Stimulated activated CD4-positive, alpha-beta T cell treated with anti-CD3 and anti-CD28 coated beads, Interleukin-1b, Interleukin-23, amount 100 ng/mL, for 24 hours (primary cell): ENCODE measurements at regions not wholly inside any gene's neighbourhood (a gene's known extent, or its start where the extent isn't known, plus 50 kb on each side); places are given as distances from the start of the nearest gene placed in this dataset.
A peak's percentile ranks its signal among the peaks of the same experiment; 100 is the strongest.
"Not testable (repeated sequence)": the region's sequence is repeated elsewhere in the genome, so short reads cannot be mapped to it uniquely, and the experiment has no call there.

Experiments used
- DNase-seq, 4 experiments: peaks; one replicate each; pipeline ENCODE4 v3.0.0-alpha.2; 2020; ENCODE audit warnings: low read depth in 4 of 4, low spot score in 1 of 4

DNA sequence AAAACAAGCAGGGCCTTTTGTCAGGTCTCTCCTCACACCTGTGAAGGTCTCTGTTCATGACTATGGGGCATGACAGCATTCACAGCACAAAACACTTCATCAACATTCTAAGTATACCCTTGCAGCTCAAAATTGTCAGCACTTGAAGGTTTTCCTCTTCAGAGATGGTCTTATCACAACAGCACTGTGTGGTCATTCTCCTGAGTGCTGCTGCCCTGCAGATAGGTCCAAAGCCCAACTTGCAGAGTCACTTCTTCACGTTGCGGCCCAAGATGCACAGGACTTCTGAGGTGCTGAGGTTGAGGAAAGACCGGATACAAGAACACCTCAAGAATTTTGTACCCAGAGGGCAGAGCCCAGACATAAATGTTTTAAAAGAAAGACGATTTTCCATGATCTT is 574.5 kb downstream of the UQCRFS1 start:
- no peak for DNase-seq

DNA sequence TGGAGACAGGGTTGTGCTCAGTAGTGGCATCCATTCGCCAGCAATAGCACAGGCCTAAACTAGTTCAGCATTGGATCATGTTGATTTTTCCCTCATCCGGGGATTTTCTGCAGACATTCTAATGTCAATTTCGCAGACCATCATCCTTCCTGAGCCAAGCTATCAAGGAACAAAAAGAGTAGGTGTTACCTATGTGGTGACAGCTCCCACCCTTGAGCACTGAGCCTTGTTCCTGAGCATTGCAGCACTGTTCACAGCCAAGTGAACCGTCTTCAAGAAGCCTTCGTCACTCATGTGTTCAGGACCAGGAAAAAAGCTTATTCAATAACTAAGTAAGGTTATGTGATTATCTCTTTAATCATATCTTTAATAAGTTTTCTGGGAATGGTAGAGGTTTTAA is 576.2 kb downstream of the UQCRFS1 start:
- DNase-seq: no peak

DNA sequence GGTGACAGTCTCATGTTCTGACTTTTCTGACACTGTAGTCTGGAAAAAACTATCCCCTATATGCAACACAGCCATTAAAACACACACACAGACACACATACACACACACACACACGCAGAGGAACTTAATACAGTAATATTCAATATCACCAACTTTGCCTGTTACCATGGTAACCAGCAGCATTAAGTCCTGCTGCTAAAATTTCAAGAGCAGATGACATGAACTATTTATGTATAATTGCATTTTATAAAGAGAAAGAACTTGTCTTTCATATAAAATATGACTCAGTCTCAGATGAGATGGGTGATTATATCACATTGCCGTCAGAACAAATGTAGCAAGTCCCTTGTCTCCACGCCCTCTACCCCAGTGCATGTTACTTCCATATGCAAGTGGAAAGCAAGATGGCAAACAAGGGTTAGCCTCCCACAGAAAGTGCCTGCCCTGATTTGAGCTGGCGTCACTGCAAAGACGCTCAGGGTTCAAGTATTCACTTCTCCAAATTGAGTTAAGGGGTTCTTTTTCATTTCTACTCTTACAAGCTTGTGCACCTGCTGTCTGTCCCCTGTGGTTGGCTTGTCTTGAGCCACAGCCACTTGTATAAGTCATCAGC is 576.8 kb downstream of the UQCRFS1 start:
- no peak for DNase-seq

- no peak for DNase-seq
Observed at GRCh38 chr19:28634837-28635236, 578.1 kb downstream of the UQCRFS1 start.

DNA sequence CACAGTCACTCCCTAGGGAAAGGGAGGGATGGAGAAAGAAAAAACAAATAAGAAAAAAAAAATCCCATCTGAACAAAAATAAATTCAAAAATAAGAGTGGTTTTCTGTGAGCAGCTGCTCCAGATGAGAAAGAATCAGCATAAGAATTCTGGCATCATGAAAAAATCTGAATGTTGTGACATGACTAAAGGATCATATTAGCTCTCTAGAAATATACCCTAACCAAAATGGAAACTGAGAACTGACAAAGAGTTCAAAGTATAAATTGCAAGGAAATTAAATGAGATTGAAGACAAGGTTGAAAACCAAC is 579.0 kb downstream of the UQCRFS1 start:
- DNase-seq: no peak

GRCh38 chr19:28633319-28634018 is 579.5 kb downstream of the UQCRFS1 start:
- DNase-seq: peak in 3 of 4 experiments; percentile 1 to 17 (median 14)

DNA sequence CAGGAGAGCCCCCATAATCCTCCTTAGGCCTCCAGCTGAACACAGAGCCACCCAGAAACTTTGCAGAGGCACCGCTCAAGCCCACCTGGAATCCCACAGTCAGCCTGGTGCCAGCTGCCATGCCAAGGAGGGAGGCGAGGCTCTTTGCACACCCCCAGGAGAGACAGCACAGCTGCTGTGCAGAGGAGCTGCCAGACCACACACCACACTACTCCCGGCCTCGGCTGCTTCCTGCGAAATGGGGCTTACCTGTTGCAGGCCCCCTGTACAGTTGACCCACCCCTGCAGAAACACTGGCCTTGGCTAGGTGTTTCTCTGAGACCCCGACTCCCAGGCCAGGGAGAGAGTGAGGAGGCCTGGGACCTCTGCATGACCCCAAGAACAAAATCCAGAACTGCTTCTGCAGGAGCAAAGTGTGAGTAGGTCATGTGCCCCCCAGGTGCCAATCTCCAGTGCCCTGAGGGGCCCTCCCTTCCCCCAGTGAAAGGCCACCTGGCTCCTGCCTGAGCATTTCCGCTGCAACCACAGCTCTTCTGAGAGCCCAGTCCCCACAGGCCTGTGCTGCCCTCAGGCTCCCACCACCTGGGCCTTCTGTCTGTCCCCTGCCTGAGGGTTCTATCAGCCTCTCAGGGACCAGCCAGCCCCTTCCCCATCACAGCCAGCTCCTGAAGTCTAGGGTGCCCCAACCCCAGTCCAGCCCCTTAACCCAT is 580.4 kb downstream of the UQCRFS1 start:
- DNase-seq: no peak

DNA sequence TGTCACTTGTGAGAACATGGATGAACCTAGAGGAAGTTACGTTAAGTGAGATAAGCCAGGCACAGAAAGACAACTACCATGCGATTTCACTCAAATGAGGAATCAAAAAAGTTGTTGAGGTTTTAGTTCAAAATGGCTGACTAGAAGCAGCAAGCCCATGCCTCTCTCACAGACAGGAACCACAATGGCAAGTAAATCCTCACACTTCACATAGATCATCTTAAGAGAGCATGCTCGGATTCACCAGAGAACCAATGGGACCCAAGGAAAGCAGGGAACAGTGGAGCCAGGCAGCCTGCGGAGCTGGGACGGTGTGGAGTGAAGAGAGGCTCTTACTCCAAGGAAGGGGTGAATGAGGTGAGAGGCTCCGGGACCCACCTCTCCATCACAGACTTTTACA is 581.0 kb downstream of the UQCRFS1 start:
- no peak for DNase-seq

GRCh38 chr19:28627669-28628068 is 585.3 kb downstream of the UQCRFS1 start:
- no peak for DNase-seq

DNA sequence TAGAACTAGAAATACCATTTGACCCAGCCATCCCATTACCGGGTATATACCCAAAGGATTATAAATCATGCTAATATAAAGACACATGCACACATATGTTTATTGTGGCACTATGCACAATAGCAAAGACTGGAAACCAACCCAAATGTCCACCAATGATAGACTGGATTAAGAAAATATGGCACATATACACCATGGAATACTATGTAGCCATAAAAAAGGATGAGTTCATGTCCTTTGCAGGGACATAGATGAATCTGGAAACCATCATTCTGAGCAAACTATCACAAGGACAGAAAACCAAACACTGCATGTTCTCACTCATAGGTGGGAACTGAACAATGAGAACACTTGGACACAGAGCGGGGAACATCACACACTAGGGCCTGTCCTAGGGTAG is 586.5 kb downstream of the UQCRFS1 start:
- DNase-seq: not testable (repeated sequence)

GRCh38 chr19:28619816-28620429 is 593.0 kb downstream of the UQCRFS1 start:
- no peak for DNase-seq

DNA sequence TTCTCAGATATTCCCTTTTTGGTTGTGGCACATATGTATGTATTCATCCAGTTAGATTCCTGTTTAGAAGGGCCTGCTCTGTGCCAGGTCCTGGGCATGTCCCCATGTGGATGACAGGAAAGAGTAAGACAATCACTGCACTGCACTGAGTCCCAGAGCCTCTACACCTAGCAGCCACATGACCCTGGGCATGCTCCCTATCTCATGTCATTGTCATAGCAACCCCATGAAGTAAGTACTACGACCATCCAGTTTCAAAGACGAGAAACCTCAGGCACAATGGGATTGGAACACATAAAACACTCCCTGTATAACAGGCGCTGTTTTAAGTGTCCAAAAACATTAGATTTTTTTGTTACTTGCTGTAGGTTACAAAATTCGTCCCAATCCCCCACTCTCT is 594.4 kb downstream of the UQCRFS1 start:
- DNase-seq: no peak

DNA sequence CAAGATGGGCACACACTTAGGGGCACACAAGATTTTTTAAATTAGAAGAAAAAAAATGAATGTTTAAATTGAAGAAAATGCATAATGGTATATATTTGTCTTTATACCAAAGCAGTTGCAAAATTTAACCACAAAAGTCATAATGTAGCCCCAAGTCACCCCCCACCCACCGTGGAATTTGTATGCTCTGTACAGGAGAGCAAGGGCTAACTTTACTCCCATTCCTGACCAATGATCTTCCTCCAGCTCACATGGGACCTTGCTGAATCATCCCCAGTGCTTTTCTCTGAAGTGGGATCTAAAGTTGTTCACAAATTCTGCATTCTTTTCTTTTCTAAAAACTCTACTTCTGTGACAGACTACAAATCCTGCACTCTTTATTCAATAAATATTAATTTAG is 597.0 kb downstream of the UQCRFS1 start:
- no peak for DNase-seq

- DNase-seq: no peak
Observed at GRCh38 chr19:28615546-28615916, 597.4 kb downstream of the UQCRFS1 start.

DNA sequence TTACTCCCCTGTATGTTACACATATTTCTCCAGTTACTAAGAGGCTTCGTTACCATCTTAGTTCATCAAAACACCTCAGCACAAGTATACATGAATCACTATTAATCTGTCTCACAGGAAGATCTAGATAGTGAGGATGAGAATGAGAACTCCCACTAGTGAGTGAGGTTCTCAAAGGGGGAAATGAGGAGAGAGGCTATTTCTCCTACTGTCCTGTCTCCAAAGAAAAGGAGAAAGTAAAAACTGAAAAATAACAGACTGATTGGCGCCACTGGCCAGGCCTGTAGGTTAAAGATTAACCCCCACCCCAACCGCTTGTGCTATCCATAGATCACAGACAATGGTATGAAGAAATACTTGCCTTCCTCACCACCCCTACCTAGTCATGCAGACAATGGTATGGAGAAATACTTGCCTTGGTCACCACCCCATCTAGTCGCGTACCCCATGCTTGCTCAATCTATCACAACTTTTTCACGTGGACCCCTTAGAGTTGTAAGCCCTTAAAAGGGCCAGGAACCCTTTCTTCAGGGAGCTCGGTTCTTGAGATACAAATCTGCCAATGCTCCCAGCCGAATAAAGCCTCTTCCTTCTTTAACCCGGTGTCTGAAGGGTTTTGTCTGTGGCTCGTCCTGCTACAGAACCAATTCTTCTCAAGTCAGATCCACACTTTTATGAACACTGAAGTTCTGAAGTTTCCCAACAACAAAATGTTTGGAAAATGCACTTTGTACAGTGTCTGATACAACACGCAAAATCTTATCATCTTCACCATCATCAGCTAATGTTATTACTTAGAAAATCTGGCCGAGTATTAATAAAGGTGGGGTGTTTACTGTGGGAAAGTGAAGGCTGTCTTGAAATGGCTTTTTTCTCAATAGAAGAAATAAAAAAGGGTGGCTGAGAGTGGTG is 598.1 kb downstream of the UQCRFS1 start:
- DNase-seq: no peak

- DNase-seq: no peak
Observed at GRCh38 chr19:28612275-28612769, 600.6 kb downstream of the UQCRFS1 start.

DNA sequence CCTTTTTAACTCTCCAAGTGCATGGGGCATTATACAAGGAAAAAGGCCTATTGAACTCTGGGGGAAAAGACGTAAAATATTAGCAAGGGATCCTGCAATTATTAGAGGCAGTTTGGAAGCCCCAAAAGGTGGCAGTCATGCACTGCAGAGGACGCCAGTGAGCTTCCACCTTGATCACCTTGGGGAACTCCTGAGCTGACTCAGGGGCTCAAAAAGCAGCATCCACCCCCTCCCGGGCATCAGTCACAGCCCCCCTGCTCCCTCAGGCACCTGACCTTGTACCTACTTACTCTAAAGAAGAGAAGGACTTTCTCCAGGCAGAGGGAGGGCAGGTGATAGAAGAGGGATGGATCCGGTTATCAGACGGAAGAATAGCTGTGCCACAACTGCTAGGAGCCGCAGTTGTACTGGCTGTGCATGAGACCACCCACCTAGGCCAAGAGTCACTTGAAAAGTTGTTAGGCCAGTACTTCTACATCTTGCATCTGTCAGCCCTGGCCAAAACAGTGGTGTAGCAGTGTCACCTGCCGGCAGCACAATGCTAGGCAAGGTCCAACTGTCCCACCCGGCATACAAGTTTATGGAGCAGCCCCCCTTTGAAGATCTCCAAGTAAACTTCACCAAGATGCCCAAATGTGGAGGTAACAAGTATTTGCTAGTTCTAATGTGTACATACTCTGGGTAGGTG is 601.6 kb downstream of the UQCRFS1 start:
- DNase-seq: not testable (repeated sequence)

DNA sequence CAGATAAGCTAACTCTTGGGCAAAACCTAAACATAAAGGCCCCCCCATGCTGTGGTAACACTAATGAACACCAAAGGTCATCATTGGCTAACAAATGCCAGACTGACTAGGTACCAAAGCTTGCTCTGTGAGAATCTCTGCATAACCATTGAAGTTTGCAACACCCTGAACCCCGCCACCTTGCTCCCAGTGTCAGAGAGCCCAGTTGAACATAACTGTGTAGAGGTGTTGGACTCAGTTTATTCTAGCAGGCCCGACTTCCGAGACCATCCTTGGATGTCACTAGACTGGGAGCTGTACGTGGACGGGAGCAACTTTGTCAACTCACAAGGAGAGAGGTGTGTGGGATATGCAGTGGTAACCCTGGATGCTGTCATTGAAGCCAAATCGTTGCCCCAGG is 602.2 kb downstream of the UQCRFS1 start:
- DNase-seq: no peak

DNA sequence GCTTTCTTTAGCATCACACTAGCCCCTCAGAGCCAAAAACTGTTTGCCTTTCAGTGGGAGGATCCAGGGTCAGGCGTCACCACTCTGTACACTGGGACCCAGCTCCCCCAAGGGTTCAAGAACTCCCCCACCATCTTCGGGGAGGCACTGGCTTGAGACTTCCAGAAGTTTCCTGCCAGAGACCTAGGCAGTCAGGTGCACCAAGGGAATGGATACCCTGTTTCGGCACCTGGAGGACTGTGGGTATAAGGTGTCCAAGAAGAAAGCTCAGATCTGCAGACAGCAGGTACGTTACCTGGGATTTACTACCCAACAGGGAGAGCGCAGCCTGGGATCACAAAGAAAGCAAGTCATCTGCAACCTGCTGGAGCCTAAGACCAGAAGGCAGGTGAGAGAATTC is 603.0 kb downstream of the UQCRFS1 start:
- DNase-seq: no peak

DNA sequence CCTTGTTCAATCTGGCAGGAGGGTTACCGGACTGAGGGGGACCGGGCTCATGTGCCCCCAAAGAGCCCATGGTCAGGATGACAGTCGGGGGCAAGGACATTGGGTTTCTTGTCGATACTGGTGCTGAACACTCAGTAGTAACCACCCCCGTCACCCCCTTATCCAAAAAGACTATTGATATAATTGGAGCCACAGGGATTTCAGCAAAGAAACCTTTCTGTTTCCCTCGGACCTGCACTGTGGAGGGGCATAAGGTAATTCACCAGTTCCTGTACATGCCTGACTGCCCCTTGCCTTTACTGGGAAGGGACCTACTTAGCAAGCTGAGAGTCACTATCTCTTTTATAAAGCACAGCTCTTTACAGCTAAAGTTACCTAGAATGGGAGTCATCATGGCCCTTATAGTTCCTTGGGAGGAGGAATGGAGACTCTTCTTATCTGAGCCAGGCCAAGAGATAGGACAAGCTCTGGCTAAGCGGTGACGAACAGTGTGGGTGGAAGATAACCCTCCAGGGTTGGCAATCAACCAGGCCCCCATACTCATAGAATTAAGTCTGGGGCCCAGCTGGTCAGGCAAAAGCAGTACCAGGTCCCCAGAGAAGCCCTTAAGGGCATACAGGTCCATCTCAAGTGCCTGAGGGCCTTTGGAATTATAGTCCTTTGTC is 603.7 kb downstream of the UQCRFS1 start:
- no peak for DNase-seq
